OCI-LY1 (cell line): ENCODE measurements at regions not wholly inside any gene's neighbourhood (a gene's known extent, or its start where the extent isn't known, plus 50 kb on each side); places are given as distances from the start of the nearest gene placed in this dataset.

ENCODE experiments used
- H2AFZ ChIP-seq: fragments of 200-600 bp; sonication (generic), shearing (Covaris generic); 2 replicates; pipeline ENCODE4 v1.6.0; 2014; ENCODE audit warnings: antibody characterized with exemption, mild to moderate bottlenecking, low read length
- H3F3A ChIP-seq: fragments of 200-600 bp; sonication (generic), shearing (Covaris generic); 2 replicates; pipeline ENCODE4 v1.6.0; 2014; ENCODE audit warnings: mild to moderate bottlenecking, antibody characterized with exemption, low read length, moderate library complexity; ENCODE audit not compliant: insufficient read depth
- H3K27ac ChIP-seq: fragments of 200-600 bp; sonication (generic); 2 replicates; pipeline ENCODE4 v1.5.1; 2014; ENCODE audit warnings: low read length, mixed run types, mild to moderate bottlenecking, low read depth; ENCODE audit not compliant: poor library complexity, severe bottlenecking
- H3K27me3 ChIP-seq: fragments of 200-600 bp; sonication (generic); 2 replicates; pipeline ENCODE4 v1.6.0; 2014; ENCODE audit warnings: antibody characterized with exemption, mild to moderate bottlenecking, low read length, moderate library complexity; ENCODE audit not compliant: insufficient read depth
- H3K36me3 ChIP-seq: fragments of 200-600 bp; sonication (generic); 2 replicates; pipeline ENCODE4 v1.6.1; 2014; ENCODE audit warnings: mild to moderate bottlenecking, antibody characterized with exemption, low read length, moderate library complexity, mixed read lengths; ENCODE audit not compliant: insufficient read depth
- H3K4me1 ChIP-seq: fragments of 200-600 bp; sonication (generic); 2 replicates; pipeline ENCODE4 v1.5.1; 2014; ENCODE audit warnings: mild to moderate bottlenecking, low read length, moderate library complexity; ENCODE audit not compliant: insufficient read depth, severe bottlenecking
- H3K4me2 ChIP-seq: fragments of 200-600 bp; sonication (generic), shearing (Covaris generic); 2 replicates; pipeline ENCODE4 v1.6.1; 2014; ENCODE audit warnings: low read length
- H3K4me3 ChIP-seq: fragments of 200-600 bp; sonication (generic); 2 replicates; pipeline ENCODE4 v1.5.1; 2014; ENCODE audit warnings: low read length, low read depth, mild to moderate bottlenecking, mixed read lengths; ENCODE audit not compliant: poor library complexity, severe bottlenecking
- H3K79me2 ChIP-seq: fragments of 200-600 bp; shearing (Covaris generic); 2 replicates; pipeline ENCODE4 v1.6.1; 2016; ENCODE audit warnings: mixed run types, low read length, mixed read lengths; ENCODE audit not compliant: insufficient read depth
- H3K9ac ChIP-seq: fragments of 200-600 bp; sonication (generic), shearing (Covaris generic); 2 replicates; pipeline ENCODE4 v1.6.1; 2014; ENCODE audit warnings: mild to moderate bottlenecking, low read length, mixed read lengths
- H3K9me2 ChIP-seq: fragments of 200-600 bp; sonication (generic), shearing (Covaris generic); 2 replicates; pipeline ENCODE4 v1.6.1; 2014; ENCODE audit warnings: low read depth, mild to moderate bottlenecking, low read length, mixed read lengths
- H3K9me3 ChIP-seq: fragments of 200-600 bp; shearing (Covaris generic); 2 replicates; pipeline ENCODE4 v1.6.1; 2014; ENCODE audit warnings: low read length, mixed read lengths
- H4K20me1 ChIP-seq: fragments of 200-600 bp; sonication (generic), shearing (Covaris generic); 2 replicates; pipeline ENCODE4 v1.6.0; 2016; ENCODE audit warnings: mild to moderate bottlenecking, low read length; ENCODE audit not compliant: insufficient read depth
- EZH2 ChIP-seq: fragments of 200-600 bp; sonication (generic), shearing (Covaris generic); IDR thresholded peaks from 2 replicates; pipeline ENCODE4 v1.8.0; 2017; ENCODE audit warnings: borderline replicate concordance, mixed run types, mild to moderate bottlenecking, antibody characterized with exemption, low read length, moderate library complexity, mixed read lengths
- TF ChIP-seq, protein P1 (sequence below): fragments of 200-600 bp; sonication (generic), shearing (Covaris generic); IDR thresholded peaks from 2 replicates; pipeline ENCODE4 v1.5.1; 2017; ENCODE audit warnings: mild to moderate bottlenecking, antibody characterized with exemption, low read length, moderate library complexity, mixed read lengths

DNA sequence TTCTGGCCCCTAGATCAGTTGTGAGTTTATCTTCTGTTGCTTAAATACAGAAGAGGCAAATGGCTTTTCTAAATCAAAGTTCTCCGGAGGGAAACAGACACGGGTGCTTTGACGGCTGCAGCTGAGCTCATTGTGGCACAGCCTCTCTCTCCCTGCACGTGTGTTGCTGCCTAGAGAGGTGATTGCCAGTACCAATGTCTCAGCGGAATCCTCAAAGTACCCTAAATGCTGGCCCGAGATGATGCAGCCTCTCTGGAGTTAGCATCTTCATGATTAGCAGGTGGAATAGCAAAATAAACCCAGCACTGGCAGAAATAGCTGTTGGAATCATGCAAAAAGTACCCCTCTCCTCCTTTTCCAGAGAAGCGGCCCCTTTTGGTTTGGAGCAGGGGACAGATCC is 192.2 kb downstream of the PRDM2 start:
- Histone ChIP-seq H3F3A (no peaks in the 10 kb centered on the region), H3K9me2 (no peaks in the 10 kb centered on the region), H3K4me2 (no peak overlapping the region), H3K4me1 (no peaks in the 10 kb centered on the region), H3K36me3 (no peaks in the 10 kb centered on the region), H2AFZ (no peak overlapping the region), H3K27ac (no peak overlapping the region), H3K79me2 (no peaks in the 10 kb centered on the region), H3K9ac (no peak overlapping the region), H4K20me1 (no peaks in the 10 kb centered on the region), H3K27me3 (no peaks in the 10 kb centered on the region; the same call in 1 of the 2 replicates), H3K4me3 (no peak overlapping the region), H3K9me3 (no peaks in the 10 kb centered on the region)
- TF ChIP-seq, protein P1, sequence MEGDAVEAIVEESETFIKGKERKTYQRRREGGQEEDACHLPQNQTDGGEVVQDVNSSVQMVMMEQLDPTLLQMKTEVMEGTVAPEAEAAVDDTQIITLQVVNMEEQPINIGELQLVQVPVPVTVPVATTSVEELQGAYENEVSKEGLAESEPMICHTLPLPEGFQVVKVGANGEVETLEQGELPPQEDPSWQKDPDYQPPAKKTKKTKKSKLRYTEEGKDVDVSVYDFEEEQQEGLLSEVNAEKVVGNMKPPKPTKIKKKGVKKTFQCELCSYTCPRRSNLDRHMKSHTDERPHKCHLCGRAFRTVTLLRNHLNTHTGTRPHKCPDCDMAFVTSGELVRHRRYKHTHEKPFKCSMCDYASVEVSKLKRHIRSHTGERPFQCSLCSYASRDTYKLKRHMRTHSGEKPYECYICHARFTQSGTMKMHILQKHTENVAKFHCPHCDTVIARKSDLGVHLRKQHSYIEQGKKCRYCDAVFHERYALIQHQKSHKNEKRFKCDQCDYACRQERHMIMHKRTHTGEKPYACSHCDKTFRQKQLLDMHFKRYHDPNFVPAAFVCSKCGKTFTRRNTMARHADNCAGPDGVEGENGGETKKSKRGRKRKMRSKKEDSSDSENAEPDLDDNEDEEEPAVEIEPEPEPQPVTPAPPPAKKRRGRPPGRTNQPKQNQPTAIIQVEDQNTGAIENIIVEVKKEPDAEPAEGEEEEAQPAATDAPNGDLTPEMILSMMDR = no peak
- TF ChIP-seq EZH2 = no peak

DNA sequence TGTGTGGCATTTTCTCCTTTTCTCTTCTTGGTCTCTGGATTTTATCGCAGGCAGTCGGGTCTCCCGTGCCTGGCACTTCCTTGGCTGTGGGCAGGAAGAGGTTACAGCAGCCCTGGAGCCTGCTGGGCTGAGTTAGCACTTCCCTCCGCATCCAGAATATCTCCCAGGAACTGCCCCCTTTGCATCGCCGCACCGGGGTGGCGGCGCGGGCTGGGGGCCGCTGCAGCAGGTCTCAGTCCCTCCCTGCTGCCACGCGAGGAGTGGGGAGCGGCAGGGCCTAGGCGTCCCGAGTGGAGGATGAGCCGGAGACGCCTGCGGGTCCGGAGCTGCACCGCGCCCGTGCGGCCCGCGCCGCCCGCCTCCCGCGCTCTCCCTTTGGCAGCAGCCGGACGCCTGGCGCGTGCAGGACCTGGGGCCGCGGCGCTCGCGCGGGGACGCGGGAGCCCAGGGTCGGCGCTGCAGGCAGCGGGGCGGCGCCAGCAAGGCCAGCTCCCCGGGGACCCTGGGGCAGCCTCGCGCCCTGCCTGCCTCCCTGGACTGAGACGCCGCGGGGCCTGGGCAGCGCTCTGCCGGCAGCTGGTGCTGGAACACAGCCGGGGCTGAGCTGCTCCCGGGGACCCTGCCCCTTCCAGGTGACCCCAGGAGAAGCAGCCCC is 192.8 kb downstream of the PRDM2 start:
- H3K9me3 ChIP-seq = no peaks in the 10 kb centered on the region
- H3K79me2 ChIP-seq = no peaks in the 10 kb centered on the region
- H3K9ac ChIP-seq = no peak overlapping the region
- H3K27ac ChIP-seq = no peak overlapping the region
- no peak overlapping the region for H3K4me2 ChIP-seq
- H2AFZ ChIP-seq = no peak overlapping the region
- TF ChIP-seq EZH2 = no peak
- TF ChIP-seq, protein P1 = no peak
- H3F3A ChIP-seq = no peaks in the 10 kb centered on the region
- H3K9me2 ChIP-seq = no peaks in the 10 kb centered on the region
- no peaks in the 10 kb centered on the region; the same call in 1 of the 2 replicates for H3K27me3 ChIP-seq
- H3K4me3 ChIP-seq = no peak overlapping the region
- no peaks in the 10 kb centered on the region for H3K4me1 ChIP-seq
- H4K20me1 ChIP-seq = no peaks in the 10 kb centered on the region
- H3K36me3 ChIP-seq = no peaks in the 10 kb centered on the region

DNA sequence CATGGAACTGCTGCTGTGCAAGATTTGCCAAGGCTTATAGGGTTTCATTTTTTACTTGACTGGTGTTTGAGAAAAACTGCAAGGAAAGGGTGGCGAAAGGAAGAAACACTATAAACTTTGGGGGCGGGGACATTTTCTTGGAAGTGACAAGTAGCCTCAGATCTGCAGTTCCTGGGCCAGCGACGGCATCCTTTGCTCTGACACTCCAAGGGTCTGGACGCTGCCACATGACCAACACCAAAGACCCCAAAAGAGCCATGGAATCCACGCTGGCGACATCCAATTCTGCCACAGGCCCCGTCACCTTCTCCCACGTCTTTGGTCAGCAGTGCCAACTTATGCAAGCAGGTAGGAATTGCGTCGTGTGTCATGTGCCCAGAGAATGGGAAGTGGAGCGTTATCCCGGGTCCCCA is 193.4 kb downstream of the PRDM2 start:
- Histone ChIP-seq H3K27ac (no peak overlapping the region), H3K4me1 (no peaks in the 10 kb centered on the region), H3F3A (no peaks in the 10 kb centered on the region), H3K4me3 (no peak overlapping the region), H3K9me3 (no peaks in the 10 kb centered on the region), H4K20me1 (no peaks in the 10 kb centered on the region), H3K79me2 (no peaks in the 10 kb centered on the region), H2AFZ (no peak overlapping the region), H3K27me3 (no peaks in the 10 kb centered on the region; the same call in 1 of the 2 replicates), H3K9me2 (no peaks in the 10 kb centered on the region), H3K9ac (no peak overlapping the region), H3K36me3 (no peaks in the 10 kb centered on the region), H3K4me2 (no peak overlapping the region)
- TF ChIP-seq, protein P1 = no peak
- no peak for TF ChIP-seq EZH2
